ENCODE measurements at regions not wholly inside any gene's neighbourhood (a gene's known extent, or its start where the extent isn't known, plus 50 kb on each side); places are given as distances from the start of the nearest gene placed in this dataset.

DNA sequence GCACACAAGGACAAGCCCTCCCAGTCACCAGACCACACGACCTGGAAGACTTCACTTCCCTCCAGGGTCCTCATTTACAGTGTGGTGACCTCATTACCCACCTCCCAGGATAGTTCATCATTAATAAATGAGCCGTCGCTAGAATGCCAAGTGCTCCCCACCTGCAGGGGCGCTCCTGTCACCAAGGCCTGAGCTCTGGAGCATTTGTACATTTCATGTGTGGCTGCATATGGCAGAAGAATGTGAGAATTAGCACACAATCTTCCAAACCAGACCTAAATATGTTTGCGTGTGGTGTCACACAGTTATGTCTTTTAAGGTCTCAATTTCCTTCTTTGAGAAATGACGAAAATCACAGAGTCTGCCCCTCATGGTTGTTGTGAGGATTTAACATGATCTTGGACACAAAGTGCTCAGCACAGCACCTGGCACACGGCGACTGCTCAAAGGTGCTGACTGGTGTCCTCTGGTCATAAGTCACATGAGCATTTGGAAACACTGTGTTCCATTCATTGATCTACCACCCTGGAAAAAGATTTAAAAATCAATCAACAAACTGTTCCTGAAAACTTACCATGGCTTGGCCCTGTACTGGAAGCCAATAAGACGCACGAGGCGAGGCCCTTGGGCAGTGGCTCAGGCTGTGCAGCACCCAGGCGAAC is 150.6 kb upstream of the SPACA7 start:
- no peak for DNase-seq

DNA sequence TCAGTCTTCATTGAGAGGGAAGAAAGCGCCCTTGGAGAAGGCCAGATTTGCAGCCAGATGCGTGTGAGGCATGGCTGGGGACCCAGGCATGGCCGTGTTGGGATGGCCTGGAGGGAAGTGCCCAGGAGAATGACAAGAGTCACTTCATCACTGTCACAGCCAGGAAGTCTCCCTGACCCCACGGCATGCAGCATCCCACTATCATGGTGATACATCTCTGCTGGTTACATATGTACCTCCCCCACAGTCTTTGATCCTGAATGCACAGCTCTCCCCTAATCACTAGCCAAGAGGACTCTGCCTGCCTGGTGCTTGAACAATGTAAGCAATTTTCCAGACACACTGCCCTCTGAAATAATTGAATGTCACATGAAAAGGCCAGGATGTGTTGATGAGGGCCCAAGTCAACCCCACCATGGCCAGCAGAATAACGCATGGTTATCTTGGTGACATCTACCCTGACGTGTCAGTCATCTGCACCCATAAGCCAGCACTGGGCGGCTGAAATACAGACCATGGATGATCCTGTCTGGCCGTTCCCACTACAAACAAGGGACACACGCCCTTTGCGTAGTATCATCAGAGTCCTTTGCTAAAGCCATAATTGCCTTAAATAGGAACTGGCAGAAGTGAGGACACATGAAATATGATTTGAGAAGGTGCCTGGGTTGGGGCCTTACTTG is 149.7 kb upstream of the SPACA7 start:
- DNase-seq = no peak

DNA sequence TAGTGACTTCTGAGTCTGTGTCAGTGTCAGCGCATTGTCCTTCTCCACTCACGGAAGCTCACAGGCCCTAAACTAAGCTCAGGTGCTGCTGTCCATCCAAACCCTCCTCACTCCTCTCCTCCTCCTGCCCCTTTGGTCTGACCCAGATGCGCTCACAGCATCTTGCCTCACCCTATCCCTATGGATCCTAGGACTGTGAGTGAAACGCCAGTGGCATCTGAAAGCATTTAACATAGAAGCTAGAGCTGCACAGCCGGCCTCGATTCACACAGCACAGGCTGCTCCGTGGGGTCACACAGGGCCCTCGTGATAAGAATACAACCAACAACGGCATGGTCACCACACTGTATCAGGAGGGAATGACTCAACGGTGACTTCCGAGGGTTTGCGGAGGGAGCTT is 149.1 kb upstream of the SPACA7 start:
- DNase-seq = no peak

DNA sequence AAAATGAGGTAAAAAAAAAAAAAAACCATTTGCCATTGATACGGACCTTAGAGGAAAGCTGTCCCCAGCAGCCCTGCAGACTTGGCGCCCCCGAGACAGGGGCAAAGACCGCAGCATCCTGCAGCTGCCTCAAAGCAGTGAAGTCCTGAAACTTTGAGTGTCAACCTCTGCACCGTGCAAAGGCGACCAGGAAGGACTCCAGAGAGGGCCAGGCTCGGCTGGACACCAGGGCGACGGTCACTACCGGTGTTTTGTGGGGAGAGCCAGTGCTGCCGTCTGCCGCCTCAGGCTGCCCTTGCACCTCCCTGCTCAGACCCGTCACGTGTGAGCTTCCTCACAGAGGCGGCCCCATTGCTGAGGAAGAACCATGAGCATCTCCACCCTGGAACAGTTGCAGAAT is 146.7 kb upstream of the SPACA7 start:
- DNase-seq = no peak

DNA sequence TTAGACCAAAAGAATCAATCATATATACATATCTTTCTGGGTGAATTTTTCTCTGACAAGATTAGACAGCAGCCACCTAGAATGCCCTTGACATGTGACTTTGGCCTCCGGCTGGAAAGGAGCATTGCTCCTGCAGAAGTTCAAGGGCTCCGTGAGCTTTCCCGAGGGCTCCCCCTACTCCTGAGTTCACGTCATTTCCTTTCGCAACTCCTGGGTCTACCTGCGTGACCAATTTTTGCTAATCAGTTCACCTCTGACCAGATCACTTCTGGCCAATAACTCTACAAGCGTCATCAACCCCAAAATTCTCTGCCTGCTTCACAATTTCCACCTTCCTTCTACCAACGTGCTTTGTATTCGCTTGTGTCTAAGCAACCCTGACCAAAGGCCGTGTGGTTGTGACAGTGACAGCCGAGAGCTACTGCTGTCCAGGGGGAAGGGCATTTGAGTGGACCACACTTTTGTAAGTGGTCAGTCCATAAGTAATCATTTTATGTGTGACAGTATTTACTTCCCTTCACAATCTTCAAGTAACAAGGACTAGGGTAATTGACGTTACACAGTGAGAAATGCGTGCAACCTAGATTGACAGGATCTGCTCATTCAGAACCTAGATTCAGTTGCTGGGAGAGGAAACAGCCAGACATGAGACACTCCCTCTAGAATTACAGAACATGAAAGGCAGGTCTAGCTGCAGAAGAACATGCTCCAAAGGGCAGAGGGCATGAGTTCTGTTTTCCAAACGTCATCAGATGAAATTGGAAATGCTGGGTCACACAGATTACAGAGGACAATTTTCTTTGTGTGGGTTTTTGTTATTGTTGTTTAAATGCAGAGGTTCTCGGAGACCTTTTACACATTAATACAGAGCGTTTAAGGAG is 145.9 kb upstream of the SPACA7 start:
- DNase-seq = no peak

DNA sequence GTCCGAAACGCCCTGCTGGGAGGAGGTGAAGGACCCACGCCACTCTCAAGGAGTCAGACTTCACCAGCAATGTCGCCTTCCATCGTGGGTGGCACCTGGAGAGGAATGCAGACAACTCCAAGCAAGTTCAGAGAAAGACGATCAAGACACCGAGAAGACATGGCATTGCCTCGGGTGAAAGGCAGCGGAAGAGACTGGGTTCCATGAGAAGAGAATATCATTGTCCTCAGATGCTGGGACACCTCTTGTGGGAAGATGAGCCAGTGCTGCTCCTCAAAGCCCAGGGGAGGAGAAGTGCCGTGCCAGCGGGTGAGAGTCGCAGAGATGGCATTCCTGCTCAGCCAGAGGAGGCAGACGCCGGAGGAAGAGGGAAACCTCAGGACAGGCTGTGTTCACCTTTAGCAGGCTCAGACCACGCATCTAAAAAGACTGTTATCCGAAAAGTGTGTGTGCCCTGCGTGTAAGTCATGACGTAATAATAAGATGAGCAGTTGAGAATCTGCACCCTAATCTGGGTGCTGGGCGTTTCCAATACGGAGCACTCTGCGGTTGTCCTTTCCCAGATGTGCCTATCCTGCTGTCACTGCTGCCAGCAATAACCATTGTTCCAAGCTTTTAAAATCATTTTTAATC is 144.6 kb upstream of the SPACA7 start:
- DNase-seq = no peak

DNA sequence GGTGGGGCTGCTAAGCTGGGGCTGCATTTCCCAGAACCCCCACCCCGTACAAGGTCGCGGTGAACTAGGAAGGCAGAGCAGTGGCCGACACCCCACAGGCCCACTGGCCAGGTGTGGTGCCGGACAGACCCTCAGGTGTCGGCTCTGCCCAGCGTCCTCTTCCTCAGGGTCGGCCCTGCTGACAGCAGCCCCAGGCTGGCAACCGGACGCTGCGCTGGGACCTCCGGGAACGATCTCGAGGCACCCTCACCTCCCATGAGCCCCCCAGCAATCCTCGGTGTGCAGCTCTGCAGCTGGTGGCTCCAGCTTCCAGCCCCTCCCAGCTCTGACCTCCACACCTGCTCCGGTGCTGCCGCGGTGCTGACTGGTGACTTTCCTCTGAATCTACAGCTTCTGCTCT is 142.9 kb upstream of the SPACA7 start:
- no peak for DNase-seq

DNA sequence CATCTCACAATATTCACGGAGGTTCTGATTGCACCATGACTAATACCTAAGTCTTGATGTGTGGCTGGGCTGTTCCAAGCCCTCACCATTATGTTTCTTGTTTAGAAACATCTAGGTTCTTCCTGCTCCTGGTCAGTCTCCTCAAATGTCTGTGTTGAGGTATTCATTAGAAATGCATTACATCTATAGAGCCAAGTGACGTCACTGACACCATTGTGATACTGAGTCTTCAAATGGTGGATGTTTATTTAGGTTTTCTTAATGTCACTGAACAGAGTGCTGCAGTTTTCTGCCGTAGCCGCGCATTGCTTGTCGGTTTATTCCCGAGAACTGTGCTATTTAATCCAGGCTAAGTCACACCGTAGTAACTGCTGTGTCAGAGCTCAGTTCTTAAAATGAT is 142.4 kb upstream of the SPACA7 start:
- DNase-seq = no peak

DNA sequence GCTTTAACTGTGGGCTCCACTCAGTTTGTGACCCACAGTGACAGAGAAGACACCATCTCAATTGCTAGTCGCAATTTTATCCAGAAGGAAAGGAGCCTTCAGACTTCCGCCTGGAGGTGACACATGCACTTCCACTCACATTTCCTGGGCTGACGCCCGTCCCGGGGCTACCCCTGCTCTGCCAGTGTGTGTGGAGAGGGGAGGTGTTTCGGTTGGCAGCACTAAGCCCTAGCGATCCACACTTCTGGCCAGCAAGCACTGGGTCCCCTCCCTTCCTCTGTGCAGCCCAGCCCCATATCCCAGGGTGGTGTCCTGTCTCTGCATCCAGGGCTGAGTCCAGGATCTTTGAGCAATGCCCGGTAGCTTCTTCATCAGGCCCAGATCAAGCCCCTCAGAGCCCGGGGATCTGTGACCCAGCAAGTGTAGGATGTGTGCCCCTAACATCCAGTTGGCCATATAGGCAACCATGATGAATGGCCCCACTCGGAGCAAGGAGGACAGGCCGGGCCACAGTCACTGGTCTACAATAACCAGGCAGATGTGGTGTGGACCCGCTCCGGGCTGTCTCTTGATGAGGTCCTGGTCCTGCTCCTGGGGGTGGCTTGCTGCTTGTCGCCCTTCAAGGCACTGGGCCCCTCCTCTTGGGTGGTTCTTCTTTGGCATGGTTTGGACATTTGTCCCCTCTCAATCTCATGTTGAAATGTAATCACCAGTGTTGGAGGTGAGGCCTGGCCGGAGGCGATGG is 141.9 kb upstream of the SPACA7 start:
- no peak for DNase-seq

DNA sequence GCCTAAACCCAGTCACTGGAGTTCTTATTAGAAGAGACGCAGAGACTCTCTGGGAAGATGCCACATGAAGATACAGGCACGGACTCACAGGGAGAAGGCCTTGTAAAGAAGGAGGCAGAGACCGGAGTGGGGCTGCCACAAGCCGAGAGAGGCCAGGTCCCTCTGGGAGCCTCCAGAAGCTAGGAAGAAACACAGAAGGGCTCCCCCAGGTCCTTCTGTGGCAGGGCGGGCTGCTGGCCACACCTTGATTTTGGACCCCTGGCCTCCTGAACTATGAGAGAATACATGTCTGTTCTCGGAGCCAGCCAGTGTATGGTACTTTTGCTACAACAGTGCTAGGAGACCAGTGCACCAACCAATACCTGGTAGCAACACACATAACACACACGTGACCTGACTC is 140.1 kb upstream of the SPACA7 start:
- no peak for DNase-seq

DNA sequence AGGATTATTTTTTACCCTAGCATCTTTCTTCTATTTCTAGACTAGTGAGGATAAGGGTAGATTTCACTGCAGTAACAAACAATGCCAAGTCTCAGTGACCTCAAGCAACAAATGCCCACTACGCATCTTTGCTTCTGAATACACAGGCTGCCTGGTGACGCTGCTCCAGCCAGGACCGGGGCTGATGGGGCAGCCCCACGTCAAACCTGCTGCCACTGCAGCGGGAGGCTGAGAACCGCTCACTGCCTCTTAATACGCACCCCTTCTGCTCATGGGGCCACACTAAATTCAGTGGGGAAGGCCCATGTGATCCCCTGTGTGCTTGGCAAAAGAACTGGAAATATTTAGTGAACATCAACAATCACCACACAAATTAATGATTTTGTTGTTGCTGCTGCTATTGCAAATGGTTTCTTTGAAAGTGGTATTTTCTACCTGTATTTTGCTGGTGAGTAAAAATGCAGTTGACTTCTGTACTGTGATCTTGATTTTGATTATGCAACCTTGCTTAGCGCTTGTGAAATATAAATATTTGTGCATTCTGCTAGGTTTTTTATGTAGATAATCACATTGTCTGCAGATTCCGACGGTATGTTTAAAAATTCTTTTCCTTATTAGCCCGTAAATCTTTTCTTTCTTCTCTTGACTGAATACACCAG is 139.5 kb upstream of the SPACA7 start:
- DNase-seq = no peak

DNA sequence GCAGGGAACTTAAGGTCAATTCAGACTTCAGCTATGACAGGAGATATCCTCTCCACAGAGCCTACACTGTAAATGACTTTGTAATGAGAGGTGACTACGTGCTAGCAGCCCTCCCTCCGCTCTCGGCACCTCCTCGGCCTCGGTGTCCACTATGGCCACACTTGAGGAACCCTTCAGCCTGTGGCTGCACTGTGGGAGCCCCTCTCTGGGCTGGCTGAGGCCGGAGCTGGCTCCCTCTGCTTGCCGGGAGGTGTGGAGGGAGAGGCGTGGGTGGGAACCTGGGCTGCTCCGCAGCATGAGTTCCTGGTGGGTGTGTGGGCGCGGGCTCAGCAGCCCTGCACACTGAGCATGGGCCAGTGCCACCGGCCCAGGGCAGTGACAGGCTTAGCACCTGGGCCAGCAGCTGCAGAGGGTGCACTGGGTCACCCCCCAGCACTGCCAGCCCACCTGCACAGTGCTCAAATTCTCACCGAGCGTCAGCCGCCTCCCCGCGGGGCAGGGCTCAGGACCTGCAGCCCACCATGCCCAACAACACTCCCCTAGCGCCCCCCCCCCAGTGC is 137.6 kb upstream of the SPACA7 start:
- no peak for DNase-seq

DNA sequence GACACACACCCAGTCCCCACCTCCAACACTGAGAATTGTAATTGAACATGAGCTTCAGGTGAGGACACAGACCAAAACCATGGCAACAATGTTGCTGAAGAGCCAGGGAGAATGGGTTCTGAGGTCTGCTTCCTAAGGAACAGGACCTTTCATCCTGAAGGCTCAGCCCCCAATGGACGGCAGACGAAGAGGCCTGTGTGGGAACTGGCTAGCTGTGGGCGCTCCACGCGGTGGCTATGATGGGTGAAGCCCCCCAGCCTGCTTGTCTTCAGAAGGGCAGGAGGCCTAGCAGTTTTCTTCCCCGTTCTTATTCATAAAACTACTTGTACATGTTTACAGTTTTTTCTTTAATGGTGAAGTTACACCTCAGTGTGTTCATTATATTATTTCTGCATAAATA is 136.1 kb upstream of the SPACA7 start:
- DNase-seq = no peak

DNA sequence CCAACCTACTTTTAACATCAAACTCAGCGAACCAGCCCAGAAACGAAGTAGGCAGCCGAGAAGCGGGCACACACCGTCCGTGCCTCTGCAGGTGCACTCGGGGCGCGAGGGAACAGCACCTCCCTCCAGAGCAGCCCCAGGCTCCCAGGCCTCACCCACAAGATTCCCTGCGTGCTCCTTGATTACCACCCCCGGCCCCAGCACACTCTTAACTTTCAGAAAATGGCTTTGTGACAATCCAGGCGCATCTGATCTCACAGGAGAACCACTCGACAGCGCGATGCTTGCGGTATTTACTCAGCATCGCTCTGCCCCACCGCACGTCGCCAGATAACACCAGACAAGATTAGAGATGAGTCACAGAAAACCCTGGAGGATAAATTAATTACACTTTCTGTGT is 134.9 kb upstream of the SPACA7 start:
- no peak for DNase-seq

DNA sequence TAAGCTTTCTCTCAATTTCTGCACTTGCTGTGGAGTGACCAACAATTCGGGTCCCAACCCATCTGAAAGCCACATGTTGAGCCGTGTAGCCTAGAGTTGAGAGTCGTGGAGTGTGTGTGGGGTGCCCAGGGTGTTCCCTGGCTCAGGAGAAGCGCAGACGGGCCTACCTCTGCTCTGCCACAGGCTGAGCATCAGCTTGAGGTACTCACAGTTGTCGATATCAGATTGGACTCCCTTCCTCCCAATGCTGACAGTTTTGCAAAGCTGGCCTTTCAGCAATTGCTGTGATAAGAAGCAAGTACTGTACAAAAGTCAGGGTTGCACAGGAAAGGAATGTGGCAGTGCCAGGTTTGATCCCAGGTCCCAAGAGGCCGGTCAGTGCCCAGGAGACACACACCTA is 133.4 kb upstream of the SPACA7 start:
- DNase-seq = no peak

DNA sequence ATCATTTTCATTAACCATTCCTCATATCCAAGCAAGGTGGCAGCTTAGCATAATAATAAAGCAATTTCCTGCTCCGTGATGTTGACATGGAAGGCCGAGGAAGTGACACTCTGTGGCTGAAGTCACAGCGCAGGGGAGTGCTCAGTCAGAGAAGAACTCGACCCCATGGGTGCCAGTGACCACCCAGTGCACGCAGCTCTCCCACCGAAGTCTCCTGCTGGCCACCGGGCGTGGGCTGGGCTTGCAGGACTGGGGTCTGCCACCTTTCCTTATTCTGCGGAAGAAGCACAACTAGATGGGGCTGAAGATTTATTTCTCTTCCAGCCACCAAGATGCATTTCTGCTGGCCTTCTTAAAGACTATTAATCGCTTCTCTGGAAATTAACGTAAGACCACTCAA is 132.1 kb upstream of the SPACA7 start:
- DNase-seq = no peak

DNA sequence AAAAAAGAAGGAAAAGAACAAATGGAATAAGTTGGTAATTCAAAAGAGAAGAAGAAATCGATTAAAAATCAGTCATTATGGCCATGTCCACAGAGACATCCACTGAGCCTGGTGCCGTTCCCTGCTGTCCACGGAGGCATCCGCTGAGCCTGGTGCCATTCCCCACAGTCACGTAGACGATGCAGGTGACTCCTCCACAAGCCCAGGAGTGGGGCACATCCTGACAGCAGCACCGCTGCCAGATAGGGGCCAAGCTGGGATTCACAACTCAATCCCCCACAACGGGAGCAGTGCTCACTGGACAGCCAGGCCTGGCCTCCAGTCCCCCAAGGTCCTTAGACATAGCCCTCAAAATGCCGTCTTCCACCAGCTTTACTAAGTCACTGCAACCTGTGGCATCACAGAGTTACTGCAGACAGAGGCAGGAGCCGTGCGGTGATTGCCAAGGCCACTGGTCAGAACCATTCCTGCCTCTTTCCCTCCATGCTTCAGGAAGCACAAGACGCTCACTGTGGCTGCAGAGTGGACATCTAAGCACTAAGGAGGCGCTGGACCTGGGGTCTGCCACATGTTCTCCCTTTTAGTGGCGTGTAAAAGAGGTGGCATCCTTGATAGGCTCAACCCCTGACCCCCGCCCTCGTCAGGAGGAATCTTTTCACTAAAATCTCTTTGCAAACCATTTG is 131.5 kb upstream of the SPACA7 start:
- no peak for DNase-seq

DNA sequence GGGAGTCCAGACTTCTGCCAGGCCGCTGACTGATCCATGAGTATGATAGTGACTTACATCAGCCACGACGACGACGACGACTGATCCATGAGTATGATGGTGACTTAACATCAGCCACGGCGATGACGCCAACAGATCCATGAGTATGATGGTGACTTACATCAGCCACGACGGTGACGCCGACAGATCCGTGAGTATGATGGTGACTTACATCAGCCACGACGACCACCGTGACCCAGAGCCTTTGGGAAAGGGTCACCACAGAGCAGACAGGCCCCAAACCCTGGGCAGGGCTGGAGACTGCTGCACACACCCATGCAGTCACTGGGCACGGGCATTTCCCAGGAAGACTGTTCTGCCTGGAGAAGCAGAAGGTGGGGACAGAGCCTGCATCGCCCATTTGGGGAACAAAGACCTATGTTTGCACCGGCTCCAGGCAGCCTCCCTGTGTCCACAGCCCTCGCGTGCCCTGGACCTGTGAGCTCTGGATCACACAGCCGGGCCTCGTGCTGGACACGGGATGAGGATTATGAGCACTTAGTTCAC is 130.9 kb upstream of the SPACA7 start:
- no peak for DNase-seq

DNA sequence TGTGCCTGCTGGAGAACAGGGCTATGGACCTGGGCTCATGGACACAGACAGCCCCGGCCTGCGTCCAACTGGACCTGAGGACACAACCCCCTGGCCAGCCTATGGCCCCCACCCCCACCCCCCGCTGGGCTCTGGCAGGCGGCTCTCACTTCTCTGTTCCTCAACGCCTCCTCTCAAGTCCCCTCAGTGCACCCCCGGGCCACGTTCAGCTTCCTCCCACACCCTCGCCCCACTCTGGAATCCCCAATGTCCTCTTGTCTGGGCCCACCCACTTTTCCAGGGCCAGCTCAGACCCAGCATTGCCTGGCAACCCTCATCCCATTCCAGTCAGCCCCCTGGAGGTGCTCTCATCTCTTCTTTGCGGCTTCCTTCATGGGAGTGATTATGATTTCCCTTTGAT is 130.2 kb upstream of the SPACA7 start:
- DNase-seq = no peak

DNA sequence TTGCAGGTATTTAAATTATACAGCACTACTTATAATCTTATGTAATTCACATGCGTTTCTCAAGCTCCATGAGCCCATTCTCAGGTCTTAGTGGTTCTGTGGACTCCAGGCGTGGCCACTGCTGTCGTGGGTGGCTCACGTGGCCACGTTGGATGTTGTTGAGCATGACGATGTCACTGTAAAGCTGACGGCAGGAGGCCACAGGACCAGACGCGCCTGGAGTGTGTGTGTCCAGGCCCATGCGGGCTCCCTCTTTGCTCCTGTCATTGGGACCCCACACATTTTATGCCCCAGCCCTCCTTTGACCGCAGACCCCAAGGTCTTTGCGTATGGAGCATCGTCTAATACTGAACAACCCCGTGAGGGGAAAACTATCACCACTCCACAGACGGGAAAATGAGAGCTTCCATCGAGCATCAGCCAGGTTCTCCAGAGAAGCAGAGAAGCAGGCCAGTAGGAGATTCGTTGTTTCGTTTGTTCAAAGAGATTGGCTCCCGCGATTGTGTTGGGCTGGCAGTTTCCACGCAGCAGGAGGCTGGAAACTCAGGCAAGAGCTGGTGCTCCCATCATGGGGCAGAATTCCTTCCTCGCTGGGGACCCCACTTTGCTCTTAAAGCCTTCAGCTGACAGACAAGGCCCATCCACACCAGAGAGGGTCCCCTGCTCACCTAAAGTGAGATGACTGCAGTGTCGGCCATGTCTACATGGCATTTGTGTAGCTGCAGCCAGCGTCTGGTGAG is 129.3 kb upstream of the SPACA7 start:
- DNase-seq = no peak

Measured in C1 segment of cervical spinal cord (tissue), 14 donors.